GM23248 (cell line): ENCODE measurements at regions not wholly inside any gene's neighbourhood (a gene's known extent, or its start where the extent isn't known, plus 50 kb on each side); places are given as distances from the start of the nearest gene placed in this dataset.
"Not testable (repeated sequence)": the region's sequence is repeated elsewhere in the genome, so short reads cannot be mapped to it uniquely, and the experiment has no call there.

Experiments
- EZH2 ChIP-seq: fragments of 200-600 bp; sonication (generic); IDR thresholded peaks from 2 replicates; pipeline ENCODE4 v1.6.1; 2018; ENCODE audit warnings: antibody characterized with exemption, mild to moderate bottlenecking; ENCODE audit not compliant: insufficient read depth, poor library complexity, severe bottlenecking
- EZH2phosphoT487 ChIP-seq: fragments of 200-600 bp; sonication (generic); IDR thresholded peaks from 2 replicates; pipeline ENCODE4 v1.6.1; 2018; ENCODE audit warnings: antibody characterized with exemption, moderate library complexity, mild to moderate bottlenecking, low read depth; ENCODE audit not compliant: insufficient read depth

GRCh38 chr1:145484257-145484656 is 58.9 kb upstream of the NBPF20 start:
- not testable (repeated sequence) for TF ChIP-seq EZH2phosphoT487, EZH2
